Smooth muscle cell (in vitro differentiated cells): ENCODE measurements at regions not wholly inside any gene's neighbourhood (a gene's known extent, or its start where the extent isn't known, plus 50 kb on each side); places are given as distances from the start of the nearest gene placed in this dataset.

Experiments
- DNase-seq: peaks from one replicate; lab custom pipeline; 2025; ENCODE audit not compliant: unreplicated experiment; lab: John Stamatoyannopoulos, UW
- H2AFZ ChIP-seq: fragments of 200-600 bp; sonication (generic); 2 replicates; pipeline ENCODE4 v1.6.0; 2016; ENCODE audit warnings: antibody characterized with exemption, low read depth, mild to moderate bottlenecking
- H3F3A ChIP-seq: fragments of 200-600 bp; sonication (generic); 2 replicates; pipeline ENCODE4 v1.6.0; 2017; ENCODE audit warnings: antibody characterized with exemption, low read depth
- H3K27ac ChIP-seq: fragments of 200-600 bp; sonication (generic); 2 replicates; pipeline ENCODE4 v1.5.1; 2016; ENCODE audit warnings: low read depth, mild to moderate bottlenecking
- H3K27me3 ChIP-seq: fragments of 200-600 bp; sonication (generic); 2 replicates; pipeline ENCODE4 v1.6.1; 2016; ENCODE audit warnings: low read depth, mild to moderate bottlenecking
- H3K36me3 ChIP-seq: fragments of 200-600 bp; sonication (generic); 2 replicates; pipeline ENCODE4 v1.5.1; 2016; ENCODE audit warnings: low read depth
- H3K4me1 ChIP-seq: fragments of 200-600 bp; sonication (generic); 2 replicates; pipeline ENCODE4 v1.5.1; 2016; ENCODE audit warnings: low read depth
- H3K4me2 ChIP-seq: fragments of 200-600 bp; sonication (generic); 2 replicates; pipeline ENCODE4 v1.6.0; 2016; ENCODE audit warnings: mild to moderate bottlenecking
- H3K4me3 ChIP-seq: fragments of 200-600 bp; sonication (generic); 2 replicates; pipeline ENCODE4 v1.5.1; 2016; ENCODE audit warnings: mild to moderate bottlenecking
- H3K79me2 ChIP-seq: fragments of 200-600 bp; sonication (generic); 2 replicates; pipeline ENCODE4 v1.6.0; 2016; ENCODE audit warnings: low read depth, mild to moderate bottlenecking
- H3K9ac ChIP-seq: fragments of 200-600 bp; sonication (generic); 2 replicates; pipeline ENCODE4 v1.6.0; 2016; ENCODE audit warnings: low read depth
- H3K9me3 ChIP-seq: fragments of 200-600 bp; sonication (generic); replicated peaks from 2 replicates; pipeline ENCODE4 v1.5.1; 2016; ENCODE audit warnings: low read depth
- H4K20me1 ChIP-seq: fragments of 200-600 bp; sonication (generic); 2 replicates; pipeline ENCODE4 v1.6.0; 2016; ENCODE audit warnings: low read depth
- CTCF ChIP-seq: fragments of 200-600 bp; sonication (generic); IDR thresholded peaks from 2 replicates; pipeline ENCODE4 v1.5.1; 2017; ENCODE audit warnings: borderline replicate concordance, mild to moderate bottlenecking, antibody characterized with exemption; ENCODE audit not compliant: insufficient read depth, poor library complexity, severe bottlenecking
- WGBS: methylation state at CpG from one replicate; pipeline ENCODE4 v1.1.7; 2016; ENCODE audit warnings: low lambda C conversion rate; 5-methylcytosine and 5-hydroxymethylcytosine counted together

GRCh38 chr12:33054371-33054770 lies 157.8 kb upstream of the PKP2 start:
- H3K9ac ChIP-seq: no peak overlapping the region
- TF ChIP-seq CTCF: no peak
- 89% methylated on average over 3 of the region's 3 CpGs for WGBS
- no peaks in the 10 kb centered on the region for H3F3A ChIP-seq
- no peak overlapping the region for H3K4me2 ChIP-seq
- H3K36me3 ChIP-seq: no peaks in the 10 kb centered on the region
- H3K27me3 ChIP-seq: no peaks in the 10 kb centered on the region
- no peaks in the 10 kb centered on the region for H3K9me3 ChIP-seq
- H2AFZ ChIP-seq: no peak overlapping the region
- no peak overlapping the region for H3K4me3 ChIP-seq
- no peaks in the 10 kb centered on the region for H3K4me1 ChIP-seq
- no peak for DNase-seq
- no peaks in the 10 kb centered on the region for H3K79me2 ChIP-seq
- H4K20me1 ChIP-seq: no peaks in the 10 kb centered on the region
- no peak overlapping the region for H3K27ac ChIP-seq

- H3K27me3 ChIP-seq: no peaks in the 10 kb centered on the region
- TF ChIP-seq CTCF: no peak
- no peak overlapping the region for H3K27ac ChIP-seq
- H3K4me3 ChIP-seq: no peak overlapping the region
- H3K4me1 ChIP-seq: no peaks in the 10 kb centered on the region
- no peaks in the 10 kb centered on the region for H3F3A ChIP-seq
- H3K9me3 ChIP-seq: no peaks in the 10 kb centered on the region
- no peaks in the 10 kb centered on the region for H3K36me3 ChIP-seq
- H4K20me1 ChIP-seq: no peaks in the 10 kb centered on the region
- no peak overlapping the region for H3K9ac ChIP-seq
- H3K79me2 ChIP-seq: no peaks in the 10 kb centered on the region
- no peak overlapping the region for H3K4me2 ChIP-seq
- DNase-seq: no peak
- 96% methylated on average over 36 of the region's 41 CpGs for WGBS
- H2AFZ ChIP-seq: no peak overlapping the region
Measured at GRCh38 chr12:33052141-33053051, 155.8 kb upstream of the PKP2 start.

GRCh38 chr12:33047666-33048065 lies 151.1 kb upstream of the PKP2 start:
- H4K20me1 ChIP-seq: no peaks in the 10 kb centered on the region
- TF ChIP-seq CTCF: no peak
- no peaks in the 10 kb centered on the region for H3K79me2 ChIP-seq
- WGBS: 94% methylated on average over 4 of the region's 4 CpGs
- no peaks in the 10 kb centered on the region for H3K36me3 ChIP-seq
- no peak overlapping the region for H3K4me2 ChIP-seq
- H3K27ac ChIP-seq: no peak overlapping the region
- no peak for DNase-seq
- no peaks in the 10 kb centered on the region for H3F3A ChIP-seq
- H3K4me1 ChIP-seq: no peaks in the 10 kb centered on the region
- H3K4me3 ChIP-seq: no peak overlapping the region
- no peak overlapping the region for H2AFZ ChIP-seq
- no peaks in the 10 kb centered on the region for H3K27me3 ChIP-seq
- no peaks in the 10 kb centered on the region for H3K9me3 ChIP-seq
- H3K9ac ChIP-seq: no peak overlapping the region

- Histone ChIP-seq H4K20me1 (no peaks in the 10 kb centered on the region), H3K4me2 (no peak overlapping the region), H3K4me3 (no peak overlapping the region), H3F3A (no peaks in the 10 kb centered on the region), H3K36me3 (no peaks in the 10 kb centered on the region), H3K79me2 (no peaks in the 10 kb centered on the region), H3K9me3 (no peaks in the 10 kb centered on the region), H3K4me1 (no peaks in the 10 kb centered on the region), H3K9ac (no peak overlapping the region), H2AFZ (no peak overlapping the region), H3K27me3 (no peaks in the 10 kb centered on the region), H3K27ac (no peak overlapping the region)
- TF ChIP-seq CTCF: no peak
- no peak for DNase-seq
- WGBS: 76% methylated on average over 3 of the region's 3 CpGs
Measured at GRCh38 chr12:33044447-33044846, 147.9 kb upstream of the PKP2 start.
